ENCODE measurements at regions not wholly inside any gene's neighbourhood (a gene's known extent, or its start where the extent isn't known, plus 50 kb on each side); places are given as distances from the start of the nearest gene placed in this dataset.

DNA sequence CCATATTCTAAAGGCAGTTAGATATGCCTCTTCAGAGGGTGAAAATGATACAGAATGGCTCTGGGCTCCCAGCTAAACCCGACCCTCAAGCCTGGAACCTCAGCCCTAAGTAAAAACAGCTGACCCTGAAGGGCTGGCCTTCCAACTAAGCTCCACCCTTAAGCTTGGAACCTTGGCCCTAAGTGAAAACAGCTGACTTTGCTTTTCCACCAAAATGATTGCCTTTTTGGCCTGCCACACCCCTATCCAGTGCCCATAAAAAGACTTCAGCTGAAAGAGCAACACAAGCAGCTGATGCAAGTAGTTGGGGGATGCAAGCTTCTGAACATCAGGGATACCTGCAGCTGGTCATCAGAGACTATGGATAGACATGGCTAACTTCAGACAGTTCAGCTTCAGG lies 647.4 kb upstream of the SGCD start:
- Histone ChIP-seq H3K27ac (ENCODE audit: low read depth, low read length) (no peak overlapping the region), H3K27me3 (ENCODE audit: low read length) (no peaks in the 10 kb centered on the region), H3K36me3 (ENCODE audit: low read length) (no peaks in the 10 kb centered on the region), H3F3A (ENCODE audit: insufficient read depth) (no peaks in the 10 kb centered on the region), H3K9ac (ENCODE audit: low read length) (no peak overlapping the region), H3K4me3 (ENCODE audit: insufficient read depth, low read length, poor library complexity, severe bottlenecking) (no peak overlapping the region), H2AFZ (ENCODE audit: low read depth, low read length, severe bottlenecking) (no peak overlapping the region), H3K9me2 (replicated peaks; ENCODE audit: insufficient read depth, low read length) (no peaks in the 10 kb centered on the region), H3K9me3 (ENCODE audit: insufficient read depth, low read length) (no peaks in the 10 kb centered on the region; the same call in 1 of the 2 replicates), H3K79me2 (ENCODE audit: insufficient read depth, low read length) (no peaks in the 10 kb centered on the region), H4K20me1 (ENCODE audit: low read depth, low read length) (no peaks in the 10 kb centered on the region), H3K4me2 (ENCODE audit: low read depth, low read length, poor library complexity, severe bottlenecking) (no peak overlapping the region)
- TF ChIP-seq EZH2phosphoT487 (conservative IDR thresholded peaks at IDR 0.05; ENCODE audit: low read length), result no peak
- TF ChIP-seq, protein P1, sequence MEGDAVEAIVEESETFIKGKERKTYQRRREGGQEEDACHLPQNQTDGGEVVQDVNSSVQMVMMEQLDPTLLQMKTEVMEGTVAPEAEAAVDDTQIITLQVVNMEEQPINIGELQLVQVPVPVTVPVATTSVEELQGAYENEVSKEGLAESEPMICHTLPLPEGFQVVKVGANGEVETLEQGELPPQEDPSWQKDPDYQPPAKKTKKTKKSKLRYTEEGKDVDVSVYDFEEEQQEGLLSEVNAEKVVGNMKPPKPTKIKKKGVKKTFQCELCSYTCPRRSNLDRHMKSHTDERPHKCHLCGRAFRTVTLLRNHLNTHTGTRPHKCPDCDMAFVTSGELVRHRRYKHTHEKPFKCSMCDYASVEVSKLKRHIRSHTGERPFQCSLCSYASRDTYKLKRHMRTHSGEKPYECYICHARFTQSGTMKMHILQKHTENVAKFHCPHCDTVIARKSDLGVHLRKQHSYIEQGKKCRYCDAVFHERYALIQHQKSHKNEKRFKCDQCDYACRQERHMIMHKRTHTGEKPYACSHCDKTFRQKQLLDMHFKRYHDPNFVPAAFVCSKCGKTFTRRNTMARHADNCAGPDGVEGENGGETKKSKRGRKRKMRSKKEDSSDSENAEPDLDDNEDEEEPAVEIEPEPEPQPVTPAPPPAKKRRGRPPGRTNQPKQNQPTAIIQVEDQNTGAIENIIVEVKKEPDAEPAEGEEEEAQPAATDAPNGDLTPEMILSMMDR (IDR thresholded peaks at IDR 0.05; ENCODE audit: insufficient read depth, low read length, poor library complexity, severe bottlenecking), result no peak

DNA sequence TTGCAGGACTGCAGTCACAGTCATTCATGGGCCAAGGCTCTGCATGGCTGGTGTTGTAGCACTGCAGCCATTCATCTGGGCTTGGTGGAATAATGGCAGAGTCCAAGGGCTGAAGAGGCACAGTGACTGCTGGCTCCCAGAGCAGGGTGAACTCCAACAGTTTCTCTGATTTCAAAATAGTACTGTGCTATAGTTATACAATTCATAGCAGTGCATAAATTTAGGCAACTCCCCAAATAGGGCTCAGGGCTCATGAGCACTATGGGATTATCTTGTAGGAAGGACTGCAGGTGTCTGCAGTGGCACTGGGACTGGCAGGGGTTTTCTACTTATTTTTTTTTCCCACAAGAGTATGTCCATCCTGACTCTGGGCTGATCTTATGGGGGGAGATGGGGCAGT lies 642.5 kb upstream of the SGCD start:
- Histone ChIP-seq H3K79me2 (ENCODE audit: insufficient read depth, low read length) (no peaks in the 10 kb centered on the region), H4K20me1 (ENCODE audit: low read depth, low read length) (no peaks in the 10 kb centered on the region), H3K27ac (ENCODE audit: low read depth, low read length) (no peak overlapping the region), H3K36me3 (ENCODE audit: low read length) (no peaks in the 10 kb centered on the region), H3K27me3 (ENCODE audit: low read length) (no peaks in the 10 kb centered on the region), H3K9me3 (ENCODE audit: insufficient read depth, low read length) (no peaks in the 10 kb centered on the region), H3F3A (ENCODE audit: insufficient read depth) (no peaks in the 10 kb centered on the region), H3K9me2 (replicated peaks; ENCODE audit: insufficient read depth, low read length) (no peaks in the 10 kb centered on the region), H3K4me2 (ENCODE audit: low read depth, low read length, poor library complexity, severe bottlenecking) (no peak overlapping the region), H3K4me3 (ENCODE audit: insufficient read depth, low read length, poor library complexity, severe bottlenecking) (no peak overlapping the region), H3K9ac (ENCODE audit: low read length) (no peak overlapping the region), H2AFZ (ENCODE audit: low read depth, low read length, severe bottlenecking) (no peak overlapping the region)
- TF ChIP-seq EZH2phosphoT487 (conservative IDR thresholded peaks at IDR 0.05; ENCODE audit: low read length), result no peak
- TF ChIP-seq, protein P1 (IDR thresholded peaks at IDR 0.05; ENCODE audit: insufficient read depth, low read length, poor library complexity, severe bottlenecking), result no peak

DNA sequence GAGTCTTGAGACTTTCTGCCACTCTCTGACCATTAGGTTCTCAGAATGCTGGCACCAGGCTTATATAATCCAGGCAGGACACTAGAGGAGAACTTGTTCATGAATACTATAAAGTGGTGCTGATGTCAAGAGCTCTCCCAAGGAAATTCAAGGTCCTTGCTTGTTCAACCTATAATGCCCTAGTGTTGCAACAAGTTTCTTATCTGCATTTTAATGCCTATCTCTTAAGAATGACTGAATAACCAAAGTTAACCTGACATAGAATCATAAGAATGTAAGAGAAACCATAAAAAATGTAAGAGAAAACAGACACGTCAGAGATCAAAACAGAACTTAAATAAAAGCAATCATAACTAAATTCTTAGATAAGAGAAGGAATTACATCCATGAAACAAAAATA lies 640.8 kb upstream of the SGCD start:
- Histone ChIP-seq H3K4me2 (ENCODE audit: low read depth, low read length, poor library complexity, severe bottlenecking) (no peak overlapping the region), H3K4me3 (ENCODE audit: insufficient read depth, low read length, poor library complexity, severe bottlenecking) (no peak overlapping the region), H3K36me3 (ENCODE audit: low read length) (no peaks in the 10 kb centered on the region), H3K9me3 (ENCODE audit: insufficient read depth, low read length) (no peaks in the 10 kb centered on the region), H2AFZ (ENCODE audit: low read depth, low read length, severe bottlenecking) (no peak overlapping the region), H3K79me2 (ENCODE audit: insufficient read depth, low read length) (no peaks in the 10 kb centered on the region), H3K27me3 (ENCODE audit: low read length) (no peaks in the 10 kb centered on the region), H3F3A (ENCODE audit: insufficient read depth) (no peaks in the 10 kb centered on the region), H3K9me2 (replicated peaks; ENCODE audit: insufficient read depth, low read length) (no peaks in the 10 kb centered on the region), H3K9ac (ENCODE audit: low read length) (no peak overlapping the region), H3K27ac (ENCODE audit: low read depth, low read length) (no peak overlapping the region), H4K20me1 (ENCODE audit: low read depth, low read length) (no peaks in the 10 kb centered on the region)
- TF ChIP-seq, protein P1 (IDR thresholded peaks at IDR 0.05; ENCODE audit: insufficient read depth, low read length, poor library complexity, severe bottlenecking), result no peak
- TF ChIP-seq EZH2phosphoT487 (conservative IDR thresholded peaks at IDR 0.05; ENCODE audit: low read length), result no peak
